ENCODE measurements at regions not wholly inside any gene's neighbourhood (a gene's known extent, or its start where the extent isn't known, plus 50 kb on each side); places are given as distances from the start of the nearest gene placed in this dataset.

GRCh38 chr17:63265526-63265925 is 180.6 kb downstream of the CYB561 start:
- in situ Hi-C loops (cut with MboI): no loop called here
- no peak for DNase-seq (ENCODE audit: extremely low read depth in 1 of 4, low spot score in 3 of 4)
- Histone ChIP-seq H3K27me3 (ENCODE audit: control insufficient read depth in 2 of 2, insufficient read depth in 2 of 2, low read length in 2 of 2) (no peaks in the 10 kb centered on the region), H3K4me3 (no peak overlapping the region), H3K36me3 (ENCODE audit: control insufficient read depth, insufficient read depth, low read length) (no peaks in the 10 kb centered on the region), H3K9me1 (ENCODE audit: control insufficient read depth, insufficient read depth, low read length) (no peaks in the 10 kb centered on the region), H3K9me3 (replicated peaks; ENCODE audit: control insufficient read depth, insufficient read depth, low read depth, low read length) (no peaks in the 10 kb centered on the region), H3K79me2 (ENCODE audit: control insufficient read depth, insufficient read depth, low read length) (no peaks in the 10 kb centered on the region), H3K4me1 (replicated peaks in 1 of 2; ENCODE audit: control insufficient read depth in 2 of 2, insufficient read depth in 2 of 2, low read length in 2 of 2) (no peaks in the 10 kb centered on the region), H3K9ac (ENCODE audit: insufficient read depth in 1 of 2, low read depth in 2 of 2, low read length in 2 of 2) (no peak overlapping the region), H3K4me2 (ENCODE audit: insufficient read depth, low read length) (no peak overlapping the region), H2AFZ (ENCODE audit: low read depth, low read length) (no peak overlapping the region), H3K27ac (ENCODE audit: extremely low read depth, low read depth, low read length) (no peak overlapping the region), H4K20me1 (replicated peaks; ENCODE audit: control insufficient read depth, insufficient read depth, low read length) (no peaks in the 10 kb centered on the region)
- ChIA-PET POLR2A (interaction anchor here (1.0 kb wide), 1 partner anchor 33 kb away, joined by 3 read pairs; no protein-coding TSS in a partner anchor), CTCF (ENCODE audit: low intra/inter-chr PET ratio) (no interaction called here)
- BruUV-seq (replicated peaks): no TSS peak
- ATAC-seq: no peak
- intact Hi-C loops (cut with micrococcal nuclease): no loop called here
- no peak for FAIRE-seq
- TF ChIP-seq DMBX1 (CRISPR knock-in tag; IDR thresholded peaks at IDR 0.05; ENCODE audit: borderline replicate concordance) (no peak), DIDO1 (tag; IDR thresholded peaks at IDR 0.05; ENCODE audit: low read depth) (no peak), ZBTB11 (CRISPR knock-in tag; IDR thresholded peaks at IDR 0.05) (no peak), ZNF561 (CRISPR knock-in tag; conservative IDR thresholded peaks at IDR 0.05) (no peak), HNRNPH1 (optimal IDR thresholded peaks at IDR 0.05; ENCODE audit: low read depth, low read length) (no peak), KAT8 (IDR thresholded peaks at IDR 0.05; ENCODE audit: low read depth) (no peak), ETS1 (conservative IDR thresholded peaks at IDR 0.05; ENCODE audit: control insufficient read depth, low read depth, low read length) (no peak), RNF2 (IDR thresholded peaks at IDR 0.05) (no peak), ZNF512 (tag; IDR thresholded peaks at IDR 0.05) (no peak), ZNF507 (tag; conservative IDR thresholded peaks at IDR 0.05) (no peak)
